ENCODE measurements at regions not wholly inside any gene's neighbourhood (a gene's known extent, or its start where the extent isn't known, plus 50 kb on each side); places are given as distances from the start of the nearest gene placed in this dataset.
"Not testable (repeated sequence)": the region's sequence is repeated elsewhere in the genome, so short reads cannot be mapped to it uniquely, and the experiment has no call there.

GRCh38 chr4:34220601-34221000 is 2023.7 kb downstream of the ARAP2 start:
- DNase-seq: no peak

GRCh38 chr4:34221986-34222385 is 2022.3 kb downstream of the ARAP2 start:
- DNase-seq: no peak

- DNase-seq: no peak
These were observed 2008.2 kb downstream of the ARAP2 start for GRCh38 chr4:34236118-34236517.

- DNase-seq: no peak
These were observed 1999.0 kb downstream of the ARAP2 start for GRCh38 chr4:34245276-34245675.

GRCh38 chr4:34250562-34250961 is 1993.8 kb downstream of the ARAP2 start:
- DNase-seq: no peak

- DNase-seq: no peak
These were observed 1991.1 kb downstream of the ARAP2 start for GRCh38 chr4:34253239-34253638.

- DNase-seq: no peak
These were observed 1986.1 kb downstream of the ARAP2 start for GRCh38 chr4:34258176-34258575.

- DNase-seq: no peak
These were observed 1982.5 kb downstream of the ARAP2 start for GRCh38 chr4:34261799-34262314.

GRCh38 chr4:34269613-34270012 is 1974.7 kb downstream of the ARAP2 start:
- DNase-seq: no peak

- no peak for DNase-seq
These were observed 1972.6 kb downstream of the ARAP2 start for GRCh38 chr4:34271479-34272355.

GRCh38 chr4:34279011-34279410 is 1965.3 kb downstream of the ARAP2 start:
- no peak for DNase-seq

- DNase-seq: no peak
These were observed 1964.2 kb downstream of the ARAP2 start for GRCh38 chr4:34280131-34280530.

GRCh38 chr4:34281826-34282225 is 1962.5 kb downstream of the ARAP2 start:
- no peak for DNase-seq

GRCh38 chr4:34289489-34289888 is 1954.8 kb downstream of the ARAP2 start:
- no peak for DNase-seq

GRCh38 chr4:34289962-34290361 is 1954.4 kb downstream of the ARAP2 start:
- no peak for DNase-seq

GRCh38 chr4:34293459-34293858 is 1950.9 kb downstream of the ARAP2 start:
- no peak for DNase-seq

- DNase-seq: no peak
These were observed 1934.9 kb downstream of the ARAP2 start for GRCh38 chr4:34309383-34309906.

GRCh38 chr4:34318773-34319172 is 1925.5 kb downstream of the ARAP2 start:
- no peak for DNase-seq

GRCh38 chr4:34323549-34324320 is 1920.6 kb downstream of the ARAP2 start:
- no peak for DNase-seq

GRCh38 chr4:34328939-34329338 is 1915.4 kb downstream of the ARAP2 start:
- no peak for DNase-seq

GRCh38 chr4:34335156-34335555 is 1909.2 kb downstream of the ARAP2 start:
- DNase-seq: not testable (repeated sequence)

- DNase-seq: not testable (repeated sequence)
These were observed 1908.8 kb downstream of the ARAP2 start for GRCh38 chr4:34335556-34335955.

GRCh38 chr4:34362654-34363053 is 1881.7 kb downstream of the ARAP2 start:
- DNase-seq: no peak

GRCh38 chr4:34363842-34364241 is 1880.5 kb downstream of the ARAP2 start:
- DNase-seq: no peak
